HG03280 (cell line): ENCODE measurements at regions not wholly inside any gene's neighbourhood (a gene's known extent, or its start where the extent isn't known, plus 50 kb on each side); places are given as distances from the start of the nearest gene placed in this dataset.

ENCODE experiments used
- ATAC-seq: cut with Tn5 transposase; IDR thresholded peaks from one replicate; pipeline ENCODE4 v1.9.1; 2021; ENCODE audit warnings: mild to moderate bottlenecking, moderate library complexity; ENCODE audit not compliant: unreplicated experiment

GRCh38 chr12:87687362-87687761 is 341.8 kb downstream of the C12orf50 start:
- ATAC-seq: no peak

- no peak for ATAC-seq
These were observed 343.5 kb downstream of the C12orf50 start for GRCh38 chr12:87685696-87686095.

- ATAC-seq: no peak
These were observed 349.9 kb downstream of the C12orf50 start for GRCh38 chr12:87679251-87679650.

- ATAC-seq: no peak
These were observed 350.7 kb downstream of the C12orf50 start for GRCh38 chr12:87678453-87678852.

GRCh38 chr12:87676731-87677130 is 352.5 kb downstream of the C12orf50 start:
- ATAC-seq: no peak

- ATAC-seq: no peak
These were observed 357.4 kb downstream of the C12orf50 start for GRCh38 chr12:87671757-87672156.

GRCh38 chr12:87670448-87670847 is 358.8 kb downstream of the C12orf50 start:
- no peak for ATAC-seq

- ATAC-seq: no peak
These were observed 361.8 kb downstream of the C12orf50 start for GRCh38 chr12:87667378-87667777.

GRCh38 chr12:87661786-87662377 is 367.3 kb downstream of the C12orf50 start:
- no peak for ATAC-seq

GRCh38 chr12:87660987-87661774 is 368.0 kb downstream of the C12orf50 start:
- ATAC-seq: no peak

GRCh38 chr12:87660291-87660690 is 368.9 kb downstream of the C12orf50 start:
- no peak for ATAC-seq

- no peak for ATAC-seq
These were observed 372.9 kb downstream of the C12orf50 start for GRCh38 chr12:87656311-87656710.

- no peak for ATAC-seq
These were observed 377.4 kb downstream of the C12orf50 start for GRCh38 chr12:87651670-87652425.

GRCh38 chr12:87642245-87642644 is 387.0 kb downstream of the C12orf50 start:
- ATAC-seq: no peak

- ATAC-seq: no peak
These were observed 411.0 kb downstream of the C12orf50 start for GRCh38 chr12:87618199-87618598.

- no peak for ATAC-seq
These were observed 416.2 kb downstream of the C12orf50 start for GRCh38 chr12:87612996-87613395.

GRCh38 chr12:87608321-87608720 is 420.9 kb downstream of the C12orf50 start:
- ATAC-seq: no peak

GRCh38 chr12:87603727-87604126 is 425.5 kb downstream of the C12orf50 start:
- no peak for ATAC-seq

GRCh38 chr12:87599459-87599858 is 429.7 kb downstream of the C12orf50 start:
- no peak for ATAC-seq

GRCh38 chr12:87597114-87597513 is 432.1 kb downstream of the C12orf50 start:
- ATAC-seq: no peak

- ATAC-seq: no peak
These were observed 432.6 kb downstream of the C12orf50 start for GRCh38 chr12:87596636-87597035.

- ATAC-seq: no peak
These were observed 433.1 kb downstream of the C12orf50 start for GRCh38 chr12:87596134-87596533.
